ENCODE measurements at regions not wholly inside any gene's neighbourhood (a gene's known extent, or its start where the extent isn't known, plus 50 kb on each side); places are given as distances from the start of the nearest gene placed in this dataset.

- Mint-ChIP-seq H3K36me3 (no peaks in the 10 kb centered on the region), H3K27me3 (peaks cover 15% of the 10 kb centered on the region), H3K27ac (no peak overlapping the region), H3K4me1 (no peaks in the 10 kb centered on the region), H3K9me3 (no peaks in the 10 kb centered on the region), H3K4me3 (no peak overlapping the region)
- DNase-seq, result no peak
- CTCF ChIA-PET, result no interaction called here
Measured at GRCh38 chr11:113572136-113572735, 97.0 kb upstream of the DRD2 start.

- CTCF ChIA-PET, result no interaction called here
- DNase-seq, result no peak
- H3K36me3 Mint-ChIP-seq, result no peaks in the 10 kb centered on the region
- H3K9me3 Mint-ChIP-seq, result no peaks in the 10 kb centered on the region
- no peak overlapping the region for H3K27ac Mint-ChIP-seq
- H3K4me1 Mint-ChIP-seq, result no peaks in the 10 kb centered on the region
- peaks cover 20% of the 10 kb centered on the region for H3K27me3 Mint-ChIP-seq
- no peak overlapping the region for H3K4me3 Mint-ChIP-seq
Measured at GRCh38 chr11:113571531-113571930, 96.3 kb upstream of the DRD2 start.

GRCh38 chr11:113570906-113571305 lies 95.7 kb upstream of the DRD2 start:
- Mint-ChIP-seq H3K36me3 (no peaks in the 10 kb centered on the region), H3K27ac (no peak overlapping the region), H3K27me3 (peaks cover 25% of the 10 kb centered on the region), H3K9me3 (no peaks in the 10 kb centered on the region), H3K4me3 (no peak overlapping the region), H3K4me1 (no peaks in the 10 kb centered on the region)
- no peak for DNase-seq
- CTCF ChIA-PET, result no interaction called here

- Mint-ChIP-seq H3K4me3 (no peak overlapping the region), H3K9me3 (no peaks in the 10 kb centered on the region), H3K36me3 (no peaks in the 10 kb centered on the region), H3K27me3 (peaks cover 30% of the 10 kb centered on the region), H3K27ac (no peak overlapping the region), H3K4me1 (no peaks in the 10 kb centered on the region)
- no peak for DNase-seq
- CTCF ChIA-PET, result no interaction called here
Measured at GRCh38 chr11:113569391-113569790, 94.2 kb upstream of the DRD2 start.

GRCh38 chr11:113568566-113568965 lies 93.4 kb upstream of the DRD2 start:
- no peaks in the 10 kb centered on the region for H3K4me1 Mint-ChIP-seq
- no peak for DNase-seq
- no peak overlapping the region for H3K27ac Mint-ChIP-seq
- H3K27me3 Mint-ChIP-seq, result peaks cover 35% of the 10 kb centered on the region
- no peak overlapping the region for H3K4me3 Mint-ChIP-seq
- no peaks in the 10 kb centered on the region for H3K9me3 Mint-ChIP-seq
- CTCF ChIA-PET, result no interaction called here
- H3K36me3 Mint-ChIP-seq, result no peaks in the 10 kb centered on the region

GRCh38 chr11:113567867-113568544 lies 92.8 kb upstream of the DRD2 start:
- DNase-seq, result no peak
- CTCF ChIA-PET, result no interaction called here
- no peak overlapping the region for H3K4me3 Mint-ChIP-seq
- H3K4me1 Mint-ChIP-seq, result no peaks in the 10 kb centered on the region
- peaks cover 35% of the 10 kb centered on the region for H3K27me3 Mint-ChIP-seq
- no peaks in the 10 kb centered on the region for H3K36me3 Mint-ChIP-seq
- H3K27ac Mint-ChIP-seq, result no peak overlapping the region
- no peaks in the 10 kb centered on the region for H3K9me3 Mint-ChIP-seq

GRCh38 chr11:113567097-113567496 lies 91.9 kb upstream of the DRD2 start:
- no peaks in the 10 kb centered on the region for H3K9me3 Mint-ChIP-seq
- H3K4me1 Mint-ChIP-seq, result no peaks in the 10 kb centered on the region
- CTCF ChIA-PET, result no interaction called here
- H3K36me3 Mint-ChIP-seq, result no peaks in the 10 kb centered on the region
- H3K4me3 Mint-ChIP-seq, result no peak overlapping the region
- peaks cover 35% of the 10 kb centered on the region for H3K27me3 Mint-ChIP-seq
- no peak for DNase-seq
- no peak overlapping the region for H3K27ac Mint-ChIP-seq

GRCh38 chr11:113564527-113565130 lies 89.4 kb upstream of the DRD2 start:
- no peak overlapping the region for H3K4me3 Mint-ChIP-seq
- DNase-seq, result no peak
- H3K27ac Mint-ChIP-seq, result no peak overlapping the region
- H3K27me3 Mint-ChIP-seq, result peaks cover 31% of the 10 kb centered on the region
- CTCF ChIA-PET, result no interaction called here
- no peaks in the 10 kb centered on the region for H3K9me3 Mint-ChIP-seq
- H3K4me1 Mint-ChIP-seq, result no peaks in the 10 kb centered on the region
- H3K36me3 Mint-ChIP-seq, result no peaks in the 10 kb centered on the region

GRCh38 chr11:113563766-113564526 lies 88.7 kb upstream of the DRD2 start:
- no peak overlapping the region for H3K4me3 Mint-ChIP-seq
- H3K9me3 Mint-ChIP-seq, result no peaks in the 10 kb centered on the region
- CTCF ChIA-PET, result no interaction called here
- no peaks in the 10 kb centered on the region for H3K36me3 Mint-ChIP-seq
- peaks cover 31% of the 10 kb centered on the region for H3K27me3 Mint-ChIP-seq
- no peaks in the 10 kb centered on the region for H3K4me1 Mint-ChIP-seq
- DNase-seq, result no peak
- H3K27ac Mint-ChIP-seq, result no peak overlapping the region

- no peaks in the 10 kb centered on the region for H3K4me1 Mint-ChIP-seq
- no peak overlapping the region for H3K27ac Mint-ChIP-seq
- CTCF ChIA-PET, result no interaction called here
- H3K27me3 Mint-ChIP-seq, result peaks cover 28% of the 10 kb centered on the region
- H3K36me3 Mint-ChIP-seq, result no peaks in the 10 kb centered on the region
- DNase-seq, result no peak
- H3K4me3 Mint-ChIP-seq, result no peak overlapping the region
- H3K9me3 Mint-ChIP-seq, result no peaks in the 10 kb centered on the region
Measured at GRCh38 chr11:113562981-113563461, 87.8 kb upstream of the DRD2 start.

- no peaks in the 10 kb centered on the region for H3K4me1 Mint-ChIP-seq
- H3K36me3 Mint-ChIP-seq, result no peaks in the 10 kb centered on the region
- H3K27ac Mint-ChIP-seq, result no peak overlapping the region
Measured at GRCh38 chr11:113562576-113562975, 87.4 kb upstream of the DRD2 start.

GRCh38 chr11:113557926-113558325 lies 82.7 kb upstream of the DRD2 start:
- Mint-ChIP-seq H3K9me3 (no peaks in the 10 kb centered on the region), H3K36me3 (no peaks in the 10 kb centered on the region), H3K27me3 (no peaks in the 10 kb centered on the region), H3K4me1 (no peaks in the 10 kb centered on the region), H3K4me3 (no peak overlapping the region), H3K27ac (no peak overlapping the region)
- no peak for DNase-seq
- CTCF ChIA-PET, result no interaction called here

More at GRCh38 chr11:113562576-113562975, 87.4 kb upstream of the DRD2 start:
- no peak overlapping the region for H3K4me3 Mint-ChIP-seq
- CTCF ChIA-PET, result no interaction called here
- peaks cover 24% of the 10 kb centered on the region for H3K27me3 Mint-ChIP-seq
- DNase-seq, result no peak
- H3K9me3 Mint-ChIP-seq, result no peaks in the 10 kb centered on the region

GRCh38 chr11:113556036-113556435 lies 80.8 kb upstream of the DRD2 start:
- Mint-ChIP-seq H3K4me1 (no peaks in the 10 kb centered on the region), H3K9me3 (no peaks in the 10 kb centered on the region), H3K27me3 (peaks cover 2% of the 10 kb centered on the region), H3K27ac (no peak overlapping the region), H3K4me3 (no peak overlapping the region), H3K36me3 (no peaks in the 10 kb centered on the region)
- no peak for DNase-seq
- CTCF ChIA-PET, result no interaction called here

GRCh38 chr11:113555071-113555619 lies 79.9 kb upstream of the DRD2 start:
- Mint-ChIP-seq H3K36me3 (no peaks in the 10 kb centered on the region), H3K27me3 (peaks cover 8% of the 10 kb centered on the region), H3K4me1 (no peaks in the 10 kb centered on the region), H3K9me3 (no peaks in the 10 kb centered on the region), H3K4me3 (no peak overlapping the region), H3K27ac (no peak overlapping the region)
- DNase-seq, result no peak
- CTCF ChIA-PET, result no interaction called here
